HG03064 (cell line): ENCODE measurements at regions not wholly inside any gene's neighbourhood (a gene's known extent, or its start where the extent isn't known, plus 50 kb on each side); places are given as distances from the start of the nearest gene placed in this dataset.
"Not testable (repeated sequence)": the region's sequence is repeated elsewhere in the genome, so short reads cannot be mapped to it uniquely, and the experiment has no call there.

Source experiments
- ATAC-seq: cut with Tn5 transposase; IDR thresholded peaks from one replicate; pipeline ENCODE4 v1.9.1; 2021; ENCODE audit warnings: low read depth; ENCODE audit not compliant: unreplicated experiment

- no peak for ATAC-seq
Measured at GRCh38 chr6:81978230-81978629, 225.7 kb upstream of the TENT5A start.

- no peak for ATAC-seq
Measured at GRCh38 chr6:81977486-81977885, 225.0 kb upstream of the TENT5A start.

- no peak for ATAC-seq
Measured at GRCh38 chr6:81969814-81970213, 217.3 kb upstream of the TENT5A start.

GRCh38 chr6:81969011-81969410 lies 216.5 kb upstream of the TENT5A start:
- no peak for ATAC-seq

GRCh38 chr6:81966968-81967367 lies 214.5 kb upstream of the TENT5A start:
- no peak for ATAC-seq

GRCh38 chr6:81962198-81962597 lies 209.7 kb upstream of the TENT5A start:
- no peak for ATAC-seq

GRCh38 chr6:81950877-81951276 lies 198.4 kb upstream of the TENT5A start:
- ATAC-seq = no peak

GRCh38 chr6:81948861-81949260 lies 196.4 kb upstream of the TENT5A start:
- no peak for ATAC-seq

- ATAC-seq = not testable (repeated sequence)
Measured at GRCh38 chr6:81948196-81948595, 195.7 kb upstream of the TENT5A start.

GRCh38 chr6:81944661-81945060 lies 192.2 kb upstream of the TENT5A start:
- ATAC-seq = no peak

- not testable (repeated sequence) for ATAC-seq
Measured at GRCh38 chr6:81942842-81943241, 190.4 kb upstream of the TENT5A start.

GRCh38 chr6:81942067-81942370 lies 189.5 kb upstream of the TENT5A start:
- ATAC-seq = no peak

- no peak for ATAC-seq
Measured at GRCh38 chr6:81940451-81940985, 188.0 kb upstream of the TENT5A start.

- ATAC-seq = no peak
Measured at GRCh38 chr6:81939766-81940165, 187.3 kb upstream of the TENT5A start.

GRCh38 chr6:81938991-81939732 lies 186.7 kb upstream of the TENT5A start:
- no peak for ATAC-seq

GRCh38 chr6:81938014-81938856 lies 185.8 kb upstream of the TENT5A start:
- no peak for ATAC-seq

GRCh38 chr6:81937296-81937937 lies 184.9 kb upstream of the TENT5A start:
- ATAC-seq = no peak

GRCh38 chr6:81934936-81935335 lies 182.5 kb upstream of the TENT5A start:
- ATAC-seq = no peak

- ATAC-seq = no peak
Measured at GRCh38 chr6:81933608-81934051, 181.1 kb upstream of the TENT5A start.

GRCh38 chr6:81933089-81933488 lies 180.6 kb upstream of the TENT5A start:
- no peak for ATAC-seq

- not testable (repeated sequence) for ATAC-seq
Measured at GRCh38 chr6:81932448-81932847, 180.0 kb upstream of the TENT5A start.
